H9 (cell line): ENCODE measurements at regions not wholly inside any gene's neighbourhood (a gene's known extent, or its start where the extent isn't known, plus 50 kb on each side); places are given as distances from the start of the nearest gene placed in this dataset.

Experiments
- DNase-seq: peaks from one replicate; pipeline ENCODE4 v3.0.0-alpha.2; 2017
- H2AFZ ChIP-seq: one replicate; pipeline ENCODE4 v1.6.1; 2013; ENCODE audit warnings: mild to moderate bottlenecking, low read length, control low read depth, moderate library complexity
- H2AK5ac ChIP-seq: 2 replicates; pipeline ENCODE4 v1.6.1; 2013; ENCODE audit warnings: low read length, control low read depth, mixed read lengths; ENCODE audit not compliant: insufficient read length
- H2BK120ac ChIP-seq: one replicate; pipeline ENCODE4 v1.6.1; 2013; ENCODE audit warnings: low read depth, mild to moderate bottlenecking, low read length, control low read depth, inconsistent platforms; ENCODE audit not compliant: poor library complexity, severe bottlenecking
- H2BK12ac ChIP-seq: 2 replicates; pipeline ENCODE4 v1.6.1; 2013; ENCODE audit warnings: low read length, control low read depth, mixed read lengths, low read depth; ENCODE audit not compliant: insufficient read length
- H2BK15ac ChIP-seq: 2 replicates; pipeline ENCODE4 v1.6.1; 2013; ENCODE audit warnings: low read depth, low read length, control low read depth
- H2BK20ac ChIP-seq: one replicate; pipeline ENCODE4 v1.6.1; 2013; ENCODE audit warnings: low read depth, mild to moderate bottlenecking, low read length, control low read depth, inconsistent platforms; ENCODE audit not compliant: poor library complexity, severe bottlenecking
- H2BK5ac ChIP-seq: 2 replicates; pipeline ENCODE4 v1.6.1; 2013; ENCODE audit warnings: low read length, control low read depth, mixed read lengths; ENCODE audit not compliant: insufficient read length
- H3K14ac ChIP-seq: 2 replicates; pipeline ENCODE4 v1.6.1; 2013; ENCODE audit warnings: low read length, control low read depth; ENCODE audit not compliant: insufficient read depth
- H3K18ac ChIP-seq: 2 replicates; pipeline ENCODE4 v1.6.1; 2013; ENCODE audit warnings: low read depth, mild to moderate bottlenecking, mixed read lengths, low read length, control low read depth; ENCODE audit not compliant: insufficient read length
- H3K23ac ChIP-seq: 2 replicates; pipeline ENCODE4 v1.6.1; 2013; ENCODE audit warnings: low read length, control low read depth, mixed read lengths, low read depth; ENCODE audit not compliant: insufficient read length
- H3K23me2 ChIP-seq: 2 replicates; pipeline ENCODE4 v1.6.1; 2013; ENCODE audit warnings: low read depth, mild to moderate bottlenecking, mixed read lengths, low read length, control low read depth; ENCODE audit not compliant: insufficient read length, poor library complexity, severe bottlenecking
- H3K27ac ChIP-seq: 2 replicates; pipeline ENCODE4 v1.5.1; 2013; ENCODE audit warnings: low read length, control low read depth, mixed read lengths, low read depth; ENCODE audit not compliant: insufficient read length
- H3K27me3 ChIP-seq: 2 replicates; pipeline ENCODE4 v1.6.1; 2013; ENCODE audit warnings: low read length, control low read depth, inconsistent platforms; ENCODE audit not compliant: insufficient read depth
- H3K4ac ChIP-seq: 2 replicates; pipeline ENCODE4 v1.6.1; 2013; ENCODE audit warnings: low read depth, mild to moderate bottlenecking, control low read depth, inconsistent platforms, low read length, moderate library complexity
- H3K4me1 ChIP-seq: 2 replicates; pipeline ENCODE4 v1.6.1; 2013; ENCODE audit warnings: low read length, control low read depth, inconsistent platforms; ENCODE audit not compliant: insufficient read depth
- H3K4me2 ChIP-seq: 2 replicates; pipeline ENCODE4 v1.6.1; 2013; ENCODE audit warnings: low read length, control low read depth, mixed read lengths; ENCODE audit not compliant: insufficient read length, insufficient read depth
- H3K56ac ChIP-seq: 2 replicates; pipeline ENCODE4 v1.6.1; 2013; ENCODE audit warnings: low read depth, mild to moderate bottlenecking, mixed read lengths, low read length, control low read depth; ENCODE audit not compliant: insufficient read length
- H3K79me1 ChIP-seq: 2 replicates; pipeline ENCODE4 v1.6.1; 2013; ENCODE audit warnings: low read depth, mild to moderate bottlenecking, moderate library complexity, low read length, control low read depth, inconsistent platforms; ENCODE audit not compliant: insufficient read depth, poor library complexity, severe bottlenecking
- H3K79me2 ChIP-seq: 2 replicates; pipeline ENCODE4 v1.6.1; 2013; ENCODE audit warnings: low read length, control low read depth, inconsistent platforms; ENCODE audit not compliant: insufficient read depth
- H3K9ac ChIP-seq: 2 replicates; pipeline ENCODE4 v1.6.1; 2013; ENCODE audit warnings: low read length, control low read depth, mixed read lengths; ENCODE audit not compliant: insufficient read length; ENCODE audit errors: extremely low read depth
- H3K9me3 ChIP-seq: one replicate; pipeline ENCODE4 v1.6.1; 2013; ENCODE audit warnings: low read depth, low read length, inconsistent platforms; ENCODE audit not compliant: control insufficient read depth
- H3T11ph ChIP-seq: one replicate; pipeline ENCODE4 v1.6.1; 2013; ENCODE audit warnings: mild to moderate bottlenecking, low read length, control low read depth, inconsistent platforms
- H4K20me1 ChIP-seq: one replicate; pipeline ENCODE4 v1.6.1; 2013; ENCODE audit not compliant: control insufficient read depth, insufficient read length, insufficient read depth
- H4K5ac ChIP-seq: 2 replicates; pipeline ENCODE4 v1.6.1; 2013; ENCODE audit warnings: low read depth, mild to moderate bottlenecking, mixed read lengths, low read length, control low read depth; ENCODE audit not compliant: insufficient read length
- H4K8ac ChIP-seq: replicated peaks from 2 replicates; pipeline ENCODE4 v1.6.1; 2013; ENCODE audit warnings: low read length, control low read depth, mixed read lengths, low read depth; ENCODE audit not compliant: insufficient read length
- H4K91ac ChIP-seq: 2 replicates; pipeline ENCODE4 v1.6.1; 2013; ENCODE audit warnings: low read depth, mild to moderate bottlenecking, moderate library complexity, mixed read lengths, low read length, control low read depth; ENCODE audit not compliant: insufficient read length
- H3K27ac Mint-ChIP-seq, 3 experiments: 2 replicates in 2 of 3; 3 replicates in 1 of 3; pipeline ENCODE4 v1.8.0; 2020 to 2021; ENCODE audit warnings: mixed read lengths in 3 of 3, mild to moderate bottlenecking in 1 of 3, moderate library complexity in 1 of 3
- H3K27me3 Mint-ChIP-seq: 2 replicates; pipeline ENCODE4 v1.8.0; 2021; ENCODE audit warnings: low read depth, mild to moderate bottlenecking, moderate library complexity, mixed read lengths
- H3K36me3 Mint-ChIP-seq, 3 experiments: 2 replicates in 2 of 3; 3 replicates in 1 of 3; pipeline ENCODE4 v1.8.0; 2020 to 2021; ENCODE audit warnings: low read depth in 3 of 3, mixed read lengths in 3 of 3; ENCODE audit not compliant: insufficient read depth in 1 of 3
- H3K4me1 Mint-ChIP-seq, 2 experiments: 2 replicates each; pipeline ENCODE4 v1.8.0; 2020; ENCODE audit warnings: mixed read lengths in 2 of 2
- H3K4me3 Mint-ChIP-seq, 2 experiments: 2 replicates in 1 of 2; 3 replicates in 1 of 2; pipeline ENCODE4 v1.8.0; 2020 to 2021; ENCODE audit warnings: mild to moderate bottlenecking in 2 of 2, mixed read lengths in 2 of 2, moderate library complexity in 1 of 2
- H3K9me3 Mint-ChIP-seq, 2 experiments: 2 replicates in 1 of 2; 3 replicates in 1 of 2; pipeline ENCODE4 v1.8.0; 2020; ENCODE audit warnings: mild to moderate bottlenecking in 2 of 2, mixed read lengths in 2 of 2, moderate library complexity in 1 of 2
- WGBS: extraction: QIAGEN DNeasy Blood & Tissue Kit; methylation state at CpG from one replicate; pipeline ENCODE4 v1.1.7; 2013; ENCODE audit warnings: missing lambda C conversion rate, low lambda C conversion rate, mixed read lengths; ENCODE audit not compliant: insufficient read length; ENCODE audit errors: extremely low coverage; 5-methylcytosine and 5-hydroxymethylcytosine counted together
- TF ChIP-seq, protein P1 (sequence below): fragments of 200-600 bp; sonication (generic); conservative IDR thresholded peaks from 3 replicates; pipeline ENCODE4 v1.8.0; 2021; ENCODE audit warnings: antibody characterized with exemption, mild to moderate bottlenecking

DNA sequence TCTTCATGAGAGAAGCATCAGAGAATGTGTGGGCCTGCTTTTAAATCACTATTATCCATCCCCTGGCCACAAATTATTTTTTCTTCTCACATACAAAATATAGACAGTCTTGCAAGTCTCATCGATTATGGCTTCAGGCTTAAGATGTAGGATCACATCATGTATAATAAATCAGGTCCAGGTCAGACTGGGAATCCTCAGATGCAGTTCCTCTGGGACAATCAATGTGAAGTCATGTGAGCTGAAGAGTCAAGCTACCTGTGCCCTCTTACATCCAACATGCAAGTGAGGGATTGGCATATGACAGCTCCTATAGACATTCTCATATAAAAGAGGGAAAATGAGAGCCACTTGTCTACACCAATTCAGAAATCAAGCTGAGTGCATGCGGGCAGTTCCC lies 631.8 kb downstream of the PTPRU start:
- Histone ChIP-seq H3K9ac (no peak overlapping the region), H2BK15ac (no peak overlapping the region), H4K91ac (no peak overlapping the region), H2AFZ (no peak overlapping the region), H4K8ac (no peak overlapping the region), H3K23me2 (no peaks in the 10 kb centered on the region), H3K56ac (no peak overlapping the region), H3K4ac (no peak overlapping the region), H3K4me2 (no peak overlapping the region), H3K79me2 (no peaks in the 10 kb centered on the region), H3K18ac (no peak overlapping the region), H3K27ac (no peak overlapping the region), H3K23ac (no peak overlapping the region), H4K5ac (no peak overlapping the region), H3K4me1 (no peaks in the 10 kb centered on the region), H2AK5ac (no peak overlapping the region), H3K14ac (no peak overlapping the region), H2BK20ac (no peak overlapping the region), H2BK5ac (no peak overlapping the region), H3K27me3 (no peaks in the 10 kb centered on the region), H3K79me1 (no peaks in the 10 kb centered on the region), H2BK12ac (no peak overlapping the region), H4K20me1 (no peaks in the 10 kb centered on the region), H3K9me3 (no peaks in the 10 kb centered on the region), H3T11ph (no peak overlapping the region), H2BK120ac (no peak overlapping the region)
- peaks cover 0 to 6% (median 0%) of the 10 kb centered on the region in 3 experiments; a peak in 4 of 7 replicates for H3K36me3 Mint-ChIP-seq
- H3K9me3 Mint-ChIP-seq: peaks cover 8 to 9% of the 10 kb centered on the region in 2 experiments; a peak in 2 of 5 replicates
- TF ChIP-seq, protein P1, sequence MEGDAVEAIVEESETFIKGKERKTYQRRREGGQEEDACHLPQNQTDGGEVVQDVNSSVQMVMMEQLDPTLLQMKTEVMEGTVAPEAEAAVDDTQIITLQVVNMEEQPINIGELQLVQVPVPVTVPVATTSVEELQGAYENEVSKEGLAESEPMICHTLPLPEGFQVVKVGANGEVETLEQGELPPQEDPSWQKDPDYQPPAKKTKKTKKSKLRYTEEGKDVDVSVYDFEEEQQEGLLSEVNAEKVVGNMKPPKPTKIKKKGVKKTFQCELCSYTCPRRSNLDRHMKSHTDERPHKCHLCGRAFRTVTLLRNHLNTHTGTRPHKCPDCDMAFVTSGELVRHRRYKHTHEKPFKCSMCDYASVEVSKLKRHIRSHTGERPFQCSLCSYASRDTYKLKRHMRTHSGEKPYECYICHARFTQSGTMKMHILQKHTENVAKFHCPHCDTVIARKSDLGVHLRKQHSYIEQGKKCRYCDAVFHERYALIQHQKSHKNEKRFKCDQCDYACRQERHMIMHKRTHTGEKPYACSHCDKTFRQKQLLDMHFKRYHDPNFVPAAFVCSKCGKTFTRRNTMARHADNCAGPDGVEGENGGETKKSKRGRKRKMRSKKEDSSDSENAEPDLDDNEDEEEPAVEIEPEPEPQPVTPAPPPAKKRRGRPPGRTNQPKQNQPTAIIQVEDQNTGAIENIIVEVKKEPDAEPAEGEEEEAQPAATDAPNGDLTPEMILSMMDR: no peak
- H3K4me1 Mint-ChIP-seq: peaks cover 13 to 15% of the 10 kb centered on the region in 2 experiments
- no peak overlapping the region for H3K4me3 Mint-ChIP-seq
- DNase-seq: no peak
- WGBS: no CpG with 5 or more reads among the region's 2 CpGs
- H3K27ac Mint-ChIP-seq: no peak overlapping the region
- peaks cover 2% of the 10 kb centered on the region; the same call in 1 of the 2 replicates for H3K27me3 Mint-ChIP-seq
